IPS-NIHi11 (cell line): ENCODE measurements at regions not wholly inside any gene's neighbourhood (a gene's known extent, or its start where the extent isn't known, plus 50 kb on each side); places are given as distances from the start of the nearest gene placed in this dataset.

Experiments used
- DNase-seq: peaks from one replicate; pipeline ENCODE4 v3.0.0; 2012; ENCODE audit warnings: mixed read lengths, low spot score

- no peak for DNase-seq
Observed at GRCh38 chr6:140594806-140595128, 1220.3 kb upstream of the CITED2 start.

DNA sequence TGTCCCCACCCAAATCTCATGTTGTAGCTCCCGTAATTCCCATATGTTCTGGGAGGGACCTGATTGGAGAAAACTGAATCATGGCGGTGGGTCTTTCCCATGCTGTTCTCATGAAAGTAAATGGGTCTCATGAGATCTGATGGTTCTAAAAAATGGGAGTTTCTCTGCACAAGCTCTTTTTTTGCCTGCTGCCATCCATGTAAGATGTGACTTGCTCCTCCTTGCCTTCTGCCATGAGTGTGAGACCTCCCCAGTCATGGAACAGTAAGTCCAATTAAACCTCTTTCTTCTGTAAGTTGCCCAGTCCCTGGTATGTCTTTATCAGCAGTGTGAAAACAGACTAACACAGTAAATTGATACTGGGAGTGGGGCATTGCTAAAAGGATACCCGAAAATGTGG is 1218.4 kb upstream of the CITED2 start:
- no peak for DNase-seq

DNA sequence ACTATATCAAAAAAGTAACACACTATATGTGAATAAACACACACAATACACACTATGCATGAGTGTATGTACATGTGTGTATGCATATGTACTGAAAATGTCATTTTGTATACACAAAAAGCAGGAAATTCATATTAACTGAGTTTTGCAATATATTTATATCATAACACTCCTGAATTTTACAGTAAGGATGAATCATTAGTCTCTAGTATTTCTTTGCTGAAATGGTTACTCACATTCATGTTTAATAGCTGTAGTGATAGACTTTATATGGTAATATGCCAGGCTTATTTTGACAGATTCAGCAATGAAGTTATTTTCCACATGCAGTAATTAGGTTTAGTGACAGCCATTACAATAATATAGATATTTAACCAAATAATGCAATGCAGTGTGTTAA is 1216.2 kb upstream of the CITED2 start:
- no peak for DNase-seq

DNA sequence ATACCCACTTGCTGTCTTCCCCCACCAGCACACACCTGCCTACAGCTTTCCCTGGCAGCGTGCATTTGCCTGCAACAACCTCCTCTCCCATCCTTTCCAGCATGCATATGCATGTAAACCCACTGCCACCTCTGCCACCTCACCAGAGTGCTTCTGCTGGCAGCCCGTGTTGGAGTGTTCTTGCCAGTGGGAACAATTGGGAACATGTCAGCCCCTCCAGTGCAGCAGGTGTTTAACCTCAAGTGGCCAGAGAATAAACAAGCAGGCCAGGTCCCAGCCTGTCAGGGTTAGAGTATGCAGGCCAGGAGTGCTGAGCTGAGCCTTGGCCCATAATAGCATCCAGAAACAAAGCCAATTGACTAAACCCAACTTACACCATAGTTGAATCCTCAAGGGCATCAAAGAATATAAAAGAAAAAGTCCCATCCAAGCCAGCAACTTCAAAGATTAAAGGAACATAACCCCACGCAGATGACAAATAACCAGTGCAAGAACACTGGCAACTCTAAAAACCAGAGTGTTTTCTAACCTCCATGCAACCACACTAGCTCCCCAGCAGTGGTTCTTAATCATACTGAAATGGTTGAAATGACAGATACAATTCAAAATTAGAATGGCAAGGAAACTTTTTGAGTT is 1212.1 kb upstream of the CITED2 start:
- DNase-seq = no peak

- DNase-seq = no peak
Observed at GRCh38 chr6:140581601-140582000, 1207.2 kb upstream of the CITED2 start.

GRCh38 chr6:140579918-140580317 is 1205.5 kb upstream of the CITED2 start:
- DNase-seq = no peak

- no peak for DNase-seq
Observed at GRCh38 chr6:140576004-140576555, 1201.6 kb upstream of the CITED2 start.

DNA sequence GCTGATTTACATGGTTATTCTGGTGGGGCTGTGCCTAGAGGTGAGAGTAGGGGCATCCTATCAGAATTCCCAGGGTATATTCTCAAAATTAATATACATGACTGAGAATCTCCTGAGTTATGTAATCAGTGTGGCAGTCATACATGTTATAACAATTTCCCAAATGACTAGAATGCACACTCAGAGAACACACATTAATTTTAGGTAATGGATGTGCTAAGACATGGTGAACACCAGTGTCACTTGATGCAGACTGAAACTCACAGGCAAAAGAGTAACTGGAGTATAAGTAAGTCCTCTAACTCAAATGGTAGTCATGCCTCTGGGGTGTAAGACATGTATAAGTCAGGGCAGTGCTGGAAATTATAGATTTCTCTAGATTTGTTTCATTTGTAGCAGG is 1198.4 kb upstream of the CITED2 start:
- DNase-seq = no peak

DNA sequence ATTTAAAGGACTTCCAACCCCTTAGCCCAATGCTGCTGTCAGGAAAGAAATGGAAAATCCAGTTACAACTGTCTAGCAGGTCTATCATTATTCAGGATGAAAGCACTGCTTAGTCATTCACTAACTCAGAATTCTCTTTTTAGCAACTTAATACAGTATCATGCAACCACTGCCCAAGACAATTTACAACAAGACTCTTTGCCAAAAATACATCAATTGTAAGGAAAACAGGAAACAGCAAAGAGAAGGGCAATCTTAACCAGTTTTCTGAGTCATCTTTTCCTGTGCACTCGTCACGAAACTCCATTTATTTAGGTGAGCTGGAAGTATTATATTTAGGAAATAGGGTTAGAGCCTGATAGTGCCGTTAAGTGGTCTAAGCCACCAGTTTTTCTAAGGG is 1197.7 kb upstream of the CITED2 start:
- DNase-seq = no peak

DNA sequence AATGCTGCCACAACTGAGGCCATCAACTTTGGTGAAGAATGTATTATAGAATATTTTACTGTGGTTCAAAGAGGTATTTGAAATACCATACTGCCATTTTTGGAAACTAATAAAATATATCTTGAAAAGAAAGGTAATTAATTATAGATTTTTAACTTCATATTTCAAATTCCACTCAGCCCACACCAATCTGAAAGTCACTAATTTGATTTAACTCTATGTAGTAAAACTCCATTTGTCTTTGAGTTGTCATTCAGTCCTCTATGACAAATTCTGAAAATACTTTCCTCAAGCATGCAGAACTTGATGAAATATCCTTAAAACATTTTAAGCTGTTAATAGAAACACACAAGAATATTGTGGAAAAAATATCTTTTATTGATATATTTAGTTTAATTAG is 1196.7 kb upstream of the CITED2 start:
- DNase-seq = no peak

- DNase-seq = no peak
Observed at GRCh38 chr6:140567466-140567865, 1193.0 kb upstream of the CITED2 start.

DNA sequence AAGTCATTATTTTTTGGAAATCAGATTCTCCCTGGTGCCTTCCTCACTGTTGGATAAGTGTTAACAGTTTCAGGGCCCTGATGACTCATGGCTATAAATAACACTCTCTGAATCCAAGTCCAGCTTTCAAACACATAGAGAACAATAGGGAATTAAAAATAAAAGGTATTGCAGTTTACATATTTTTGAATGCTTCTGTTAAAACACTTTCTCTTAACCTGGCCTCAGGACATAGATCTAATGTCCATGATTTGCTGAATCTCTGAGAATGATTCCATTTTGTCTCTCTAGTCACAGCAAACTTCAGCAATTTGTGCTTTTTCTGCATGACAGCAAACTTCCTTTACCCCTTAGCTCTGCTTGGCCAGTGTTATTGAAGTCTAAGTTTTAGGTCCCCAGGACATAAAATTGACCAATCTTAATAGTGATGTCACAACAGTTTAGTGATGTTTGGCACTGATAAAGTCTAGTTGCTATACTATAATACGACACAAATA is 1192.4 kb upstream of the CITED2 start:
- no peak for DNase-seq

DNA sequence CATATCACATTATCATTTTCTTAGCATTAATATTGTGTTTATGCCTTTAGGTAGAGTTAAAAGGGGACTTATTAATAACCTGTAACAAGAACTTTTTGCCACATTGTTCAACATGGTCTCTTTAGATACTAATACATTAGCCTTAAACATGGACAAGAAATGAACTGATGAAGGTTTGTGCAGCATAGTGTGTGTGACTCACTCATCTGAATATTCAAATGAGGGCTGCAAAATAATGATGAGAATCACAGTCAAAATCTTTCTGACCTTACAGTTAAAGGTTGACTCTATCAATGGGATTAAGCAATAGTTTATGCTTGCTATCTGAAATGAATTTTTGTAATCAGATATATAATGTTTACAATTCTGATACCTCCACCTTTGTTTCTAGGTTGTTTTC is 1189.3 kb upstream of the CITED2 start:
- DNase-seq = no peak

DNA sequence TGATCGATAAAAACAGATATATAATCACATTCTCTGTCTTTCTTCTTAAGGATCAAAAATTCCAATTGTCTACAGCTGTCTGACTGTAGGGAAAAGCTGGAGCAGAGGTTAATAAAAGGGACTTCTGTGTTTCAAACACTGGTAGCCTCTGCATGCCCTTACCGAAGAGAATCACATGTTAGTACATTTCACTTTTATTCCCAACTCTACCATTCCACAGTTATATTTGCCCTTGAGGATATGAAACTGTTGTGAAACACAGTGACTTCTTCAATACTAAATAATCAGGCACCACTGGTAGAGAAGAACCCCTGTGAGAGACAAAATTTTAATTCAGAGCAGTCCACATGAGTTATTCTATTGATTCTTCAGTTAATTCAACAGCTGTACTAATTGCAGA is 1187.3 kb upstream of the CITED2 start:
- no peak for DNase-seq

DNA sequence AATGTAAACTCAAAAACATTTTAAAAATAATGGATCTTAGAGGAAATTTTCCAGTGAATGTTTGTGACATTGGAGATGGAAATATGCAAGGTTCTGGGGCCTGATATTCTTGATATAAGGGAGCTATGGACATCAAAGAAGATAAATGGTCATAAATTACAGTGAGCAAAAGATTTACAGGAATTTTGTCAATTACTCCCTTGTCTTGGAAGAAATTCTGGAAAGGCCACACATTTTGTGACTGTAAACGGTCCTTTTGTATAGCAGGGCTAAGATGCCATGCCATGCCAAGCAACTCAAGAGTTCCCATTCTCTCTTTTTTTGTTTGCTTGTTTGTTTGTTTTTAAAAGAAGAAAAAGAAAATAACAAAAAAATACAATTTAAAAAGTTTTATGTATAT is 1186.2 kb upstream of the CITED2 start:
- DNase-seq = no peak

GRCh38 chr6:140559458-140559857 is 1185.0 kb upstream of the CITED2 start:
- DNase-seq = no peak

DNA sequence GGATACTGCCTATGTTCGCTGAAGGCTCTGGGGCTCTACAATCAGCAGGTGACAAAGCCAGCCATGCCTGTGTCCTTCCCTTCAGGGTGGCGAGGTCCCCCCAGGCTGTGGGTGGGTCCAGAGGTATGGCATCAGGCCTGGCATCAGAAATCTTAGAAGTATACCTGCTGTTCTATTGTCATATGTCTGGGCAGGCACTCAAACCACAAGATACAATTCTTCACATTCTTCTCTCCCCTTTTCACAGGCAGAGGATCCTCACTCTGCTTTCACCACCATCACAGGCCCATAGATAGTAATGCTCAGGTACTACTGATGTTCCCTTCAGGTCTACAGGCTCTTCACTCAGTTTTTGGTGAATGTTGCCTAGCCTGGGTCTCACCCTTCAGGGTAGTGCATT is 1180.0 kb upstream of the CITED2 start:
- no peak for DNase-seq

DNA sequence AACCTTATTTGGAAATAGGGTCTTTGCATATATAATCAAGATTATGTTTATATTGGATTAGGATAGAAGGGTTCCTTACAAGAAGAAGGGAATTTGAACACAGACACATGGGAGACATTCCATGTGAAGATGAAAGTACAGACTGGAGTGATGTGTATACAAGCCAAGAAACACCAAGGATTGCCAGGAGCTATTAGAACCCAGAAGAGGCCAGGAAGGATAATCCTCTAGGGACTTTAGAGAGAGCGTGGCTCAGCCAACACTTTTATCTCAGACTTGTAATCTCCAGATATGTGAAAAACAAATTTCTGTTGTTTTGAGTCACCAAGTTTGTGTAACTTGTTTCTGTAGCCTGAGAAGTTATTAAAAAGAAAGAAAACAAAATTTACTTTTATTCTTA is 1173.9 kb upstream of the CITED2 start:
- DNase-seq = no peak

DNA sequence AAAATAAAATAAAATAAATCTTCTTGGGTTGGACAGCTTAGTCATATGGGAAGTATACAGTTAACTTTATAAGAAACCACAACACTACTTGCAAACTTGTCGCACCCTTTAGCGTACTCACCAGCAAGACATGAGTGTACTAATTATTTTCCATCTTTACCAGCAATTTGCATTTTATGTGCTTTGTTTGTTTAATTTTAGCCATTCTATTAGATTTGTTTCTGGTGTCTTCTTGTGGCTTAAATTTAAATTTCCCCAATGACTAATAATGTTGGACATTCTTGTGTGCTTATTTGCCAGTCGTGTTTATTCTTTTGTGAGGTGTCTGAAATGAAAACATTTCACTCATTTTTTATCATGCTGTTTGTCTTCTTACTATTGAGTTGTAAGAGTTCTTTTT is 1172.2 kb upstream of the CITED2 start:
- no peak for DNase-seq

- DNase-seq = no peak
Observed at GRCh38 chr6:140544431-140544830, 1170.0 kb upstream of the CITED2 start.

GRCh38 chr6:140542863-140543262 is 1168.4 kb upstream of the CITED2 start:
- no peak for DNase-seq

DNA sequence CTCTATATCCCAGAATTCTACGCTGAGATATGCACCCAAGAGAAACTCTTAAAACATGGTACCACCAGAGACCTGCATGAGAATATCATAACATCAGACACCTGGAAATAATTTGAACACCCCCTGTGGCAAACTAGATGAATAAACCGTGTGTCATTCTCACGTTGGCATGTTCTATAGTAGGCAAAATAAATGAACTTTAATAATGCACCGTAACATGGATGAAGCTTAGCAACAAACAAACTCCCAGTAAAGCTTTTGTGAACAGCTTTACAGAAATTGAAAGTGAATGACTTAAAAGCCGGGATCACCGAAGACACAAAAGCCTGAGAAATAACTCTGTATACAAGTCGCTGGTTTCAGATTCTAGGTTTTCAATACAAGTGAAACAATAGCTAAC is 1166.8 kb upstream of the CITED2 start:
- DNase-seq = no peak

- DNase-seq = no peak
Observed at GRCh38 chr6:140540743-140541142, 1166.3 kb upstream of the CITED2 start.

GRCh38 chr6:140538926-140539325 is 1164.5 kb upstream of the CITED2 start:
- no peak for DNase-seq
